Common myeloid progenitor, CD34-positive (primary cell): ENCODE measurements at regions not wholly inside any gene's neighbourhood (a gene's known extent, or its start where the extent isn't known, plus 50 kb on each side); places are given as distances from the start of the nearest gene placed in this dataset.

ENCODE experiments used
- CTCF ChIA-PET: fragments of 350-600 bp; sonication (Branson Sonifier 250); formaldehyde crosslinking; loops from one replicate; lab custom pipeline; 2021; ENCODE audit warnings: antibody characterized with exemption; lab: Charles Lee
- POLR2A ChIA-PET: fragments of 350-600 bp; sonication (Branson Sonifier 250); formaldehyde crosslinking; loops from one replicate; lab custom pipeline; 2021; ENCODE audit warnings: antibody characterized with exemption; lab: Charles Lee
- DNase-seq, 3 donors: peaks; one replicate each; pipeline versions ENCODE4 v3.0.0 to v3.0.0-alpha.2; 2013
- H3K27ac ChIP-seq, 2 experiments: 1 replicate in 1 of 2; 2 replicates in 1 of 2; pipeline ENCODE4 v1.7.0; 2013; ENCODE audit warnings: inconsistent platforms in 2 of 2, low read length in 2 of 2, mild to moderate bottlenecking in 2 of 2, low read depth in 1 of 2, moderate library complexity in 1 of 2; ENCODE audit not compliant: severe bottlenecking in 2 of 2, insufficient read depth in 1 of 2, poor library complexity in 1 of 2
- H3K27me3 ChIP-seq, 5 experiments: replicated peaks in 2 of 5; 1 replicate in 3 of 5; 2 replicates in 2 of 5; pipeline versions ENCODE4 v1.6.1 to v1.7.0; 2013; ENCODE audit warnings: low read length in 4 of 5, mild to moderate bottlenecking in 2 of 5, moderate library complexity in 2 of 5, inconsistent platforms in 1 of 5; ENCODE audit not compliant: insufficient read depth in 5 of 5, control insufficient read depth in 4 of 5
- H3K36me3 ChIP-seq, 4 experiments: 1 replicate in 2 of 4; 2 replicates in 2 of 4; pipeline versions ENCODE4 v1.6.1 to v1.7.0; 2013; ENCODE audit warnings: low read length in 3 of 4, control low read depth in 1 of 4, mild to moderate bottlenecking in 1 of 4; ENCODE audit not compliant: control insufficient read depth in 4 of 4, insufficient read depth in 4 of 4
- H3K4me1 ChIP-seq, 4 experiments: 1 replicate in 3 of 4; 2 replicates in 1 of 4; pipeline versions ENCODE4 v1.6.1 to v1.7.1; 2013; ENCODE audit warnings: low read length in 3 of 4, mild to moderate bottlenecking in 3 of 4, control low read depth in 1 of 4, inconsistent platforms in 1 of 4, moderate library complexity in 1 of 4; ENCODE audit not compliant: control insufficient read depth in 4 of 4, insufficient read depth in 4 of 4; ENCODE audit errors: control extremely low read depth in 1 of 4
- H3K4me3 ChIP-seq, 7 experiments: 1 replicate in 4 of 7; 2 replicates in 3 of 7; pipeline versions ENCODE4 v1.5.1 to v1.7.0; 2013; ENCODE audit warnings: mild to moderate bottlenecking in 7 of 7, low read length in 6 of 7, moderate library complexity in 6 of 7, inconsistent platforms in 2 of 7, low read depth in 2 of 7, control low read depth in 1 of 7; ENCODE audit not compliant: insufficient read depth in 4 of 7, control insufficient read depth in 1 of 7; ENCODE audit errors: extremely low read depth in 1 of 7
- H3K9me3 ChIP-seq, 5 experiments: 1 replicate in 4 of 5; 2 replicates in 1 of 5; pipeline versions ENCODE4 v1.6.1 to v1.7.1; 2013; ENCODE audit warnings: low read length in 4 of 5, mild to moderate bottlenecking in 2 of 5, inconsistent platforms in 1 of 5, low read depth in 1 of 5, moderate library complexity in 1 of 5; ENCODE audit not compliant: control insufficient read depth in 4 of 5, insufficient read depth in 2 of 5; ENCODE audit errors: control extremely low read depth in 1 of 5
- WGBS: methylation state at CpG from one replicate; pipeline ENCODE4 v1.1.5; 2013; ENCODE audit not compliant: insufficient coverage; 5-methylcytosine and 5-hydroxymethylcytosine counted together

GRCh38 chr15:77682564-77682963 is 49.9 kb upstream of the LINGO1 start:
- no peak overlapping the region for H3K27ac ChIP-seq
- 54% methylated on average over 8 of the region's 9 CpGs for WGBS
- no peaks in the 10 kb centered on the region for H3K4me1 ChIP-seq
- peaks cover 0 to 27% (median 13%) of the 10 kb centered on the region in 5 experiments for H3K27me3 ChIP-seq
- no peaks in the 10 kb centered on the region for H3K36me3 ChIP-seq
- peaks cover 0 to 4% (median 0%) of the 10 kb centered on the region in 5 experiments for H3K9me3 ChIP-seq
- DNase-seq, result no peak
- CTCF ChIA-PET, result no interaction called here
- no peak overlapping the region for H3K4me3 ChIP-seq
- POLR2A ChIA-PET, result no interaction called here
